ENCODE measurements at regions not wholly inside any gene's neighbourhood (a gene's known extent, or its start where the extent isn't known, plus 50 kb on each side); places are given as distances from the start of the nearest gene placed in this dataset.
"Not testable (repeated sequence)": the region's sequence is repeated elsewhere in the genome, so short reads cannot be mapped to it uniquely, and the experiment has no call there.

DNA sequence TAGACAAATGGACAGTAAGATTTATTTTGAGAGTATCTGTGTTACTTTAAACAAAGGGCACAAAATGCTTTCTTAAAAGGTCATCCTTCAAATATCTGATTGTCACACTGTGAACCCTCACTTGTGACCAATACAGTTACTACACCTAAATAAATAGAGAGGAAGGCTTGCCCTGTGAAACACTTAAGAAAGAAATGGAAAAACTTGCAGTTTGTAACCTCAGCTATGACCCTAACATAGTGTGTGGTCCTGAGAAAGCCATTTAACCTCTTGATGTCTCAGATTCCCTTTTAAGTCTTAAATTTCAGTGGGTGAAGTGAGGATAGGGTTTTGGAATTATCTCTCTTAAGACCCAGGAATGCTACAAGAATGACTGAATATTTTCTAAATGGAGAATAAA lies 126.7 kb upstream of the SLC27A6 start:
- no peak for DNase-seq (ENCODE audit: low read depth)
- TF ChIP-seq, protein P1, sequence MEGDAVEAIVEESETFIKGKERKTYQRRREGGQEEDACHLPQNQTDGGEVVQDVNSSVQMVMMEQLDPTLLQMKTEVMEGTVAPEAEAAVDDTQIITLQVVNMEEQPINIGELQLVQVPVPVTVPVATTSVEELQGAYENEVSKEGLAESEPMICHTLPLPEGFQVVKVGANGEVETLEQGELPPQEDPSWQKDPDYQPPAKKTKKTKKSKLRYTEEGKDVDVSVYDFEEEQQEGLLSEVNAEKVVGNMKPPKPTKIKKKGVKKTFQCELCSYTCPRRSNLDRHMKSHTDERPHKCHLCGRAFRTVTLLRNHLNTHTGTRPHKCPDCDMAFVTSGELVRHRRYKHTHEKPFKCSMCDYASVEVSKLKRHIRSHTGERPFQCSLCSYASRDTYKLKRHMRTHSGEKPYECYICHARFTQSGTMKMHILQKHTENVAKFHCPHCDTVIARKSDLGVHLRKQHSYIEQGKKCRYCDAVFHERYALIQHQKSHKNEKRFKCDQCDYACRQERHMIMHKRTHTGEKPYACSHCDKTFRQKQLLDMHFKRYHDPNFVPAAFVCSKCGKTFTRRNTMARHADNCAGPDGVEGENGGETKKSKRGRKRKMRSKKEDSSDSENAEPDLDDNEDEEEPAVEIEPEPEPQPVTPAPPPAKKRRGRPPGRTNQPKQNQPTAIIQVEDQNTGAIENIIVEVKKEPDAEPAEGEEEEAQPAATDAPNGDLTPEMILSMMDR (conservative IDR thresholded peaks at IDR 0.05; ENCODE audit: low read depth, low read length): no peak
- H3K4me3 ChIP-seq (ENCODE audit: low read length): no peak overlapping the region

DNA sequence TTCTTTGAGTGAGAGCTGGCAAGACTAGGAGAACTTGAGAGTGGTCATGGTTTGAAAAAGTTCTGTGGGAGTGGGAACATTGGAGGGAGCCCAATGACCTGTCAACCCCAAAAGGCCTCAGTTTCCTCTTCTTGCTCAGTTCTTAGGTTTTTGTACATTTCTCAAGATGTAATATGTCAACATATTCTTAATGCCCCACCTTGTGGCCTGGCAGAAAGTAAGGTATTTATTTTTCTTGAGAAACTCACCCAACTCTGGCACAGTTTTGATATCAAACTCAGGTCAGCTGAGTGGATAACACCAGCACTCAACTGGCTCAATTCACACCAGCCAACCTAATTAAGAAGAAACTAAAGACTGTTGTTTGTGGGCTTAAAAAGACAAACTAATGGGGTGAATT lies 123.0 kb upstream of the SLC27A6 start:
- no peak overlapping the region for H3K4me3 ChIP-seq (ENCODE audit: low read length)
- DNase-seq (ENCODE audit: low read depth): peak; percentile 39
- TF ChIP-seq, protein P1 (conservative IDR thresholded peaks at IDR 0.05; ENCODE audit: low read depth, low read length): peak; percentile 34

DNA sequence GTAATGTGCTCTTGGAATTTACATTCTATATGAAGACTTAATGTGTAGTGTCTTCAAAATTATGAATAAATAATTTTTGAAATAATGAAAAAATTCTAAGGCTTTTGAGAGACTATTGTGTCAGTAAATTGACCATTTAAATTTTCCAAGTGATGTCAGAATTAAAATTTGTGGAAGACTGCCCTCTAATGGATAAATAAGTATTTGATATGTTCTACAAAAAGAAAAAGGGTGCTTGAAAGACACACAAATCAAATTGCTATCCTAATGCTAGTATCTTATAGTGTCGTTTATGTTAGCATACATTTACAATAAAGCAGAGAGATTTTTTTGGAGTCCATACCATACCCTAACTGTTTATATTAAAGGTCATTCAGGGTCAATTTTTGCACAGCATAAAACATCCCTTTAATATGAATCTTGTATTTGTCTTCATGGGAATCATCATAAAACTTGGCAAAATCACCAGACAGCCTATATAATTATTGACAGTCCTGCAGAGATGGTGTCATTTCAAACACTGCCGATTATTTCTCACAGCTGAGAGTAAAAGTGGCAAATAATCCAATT lies 120.8 kb upstream of the SLC27A6 start:
- TF ChIP-seq, protein P1 (conservative IDR thresholded peaks at IDR 0.05; ENCODE audit: low read depth, low read length): peak; percentile 28

DNA sequence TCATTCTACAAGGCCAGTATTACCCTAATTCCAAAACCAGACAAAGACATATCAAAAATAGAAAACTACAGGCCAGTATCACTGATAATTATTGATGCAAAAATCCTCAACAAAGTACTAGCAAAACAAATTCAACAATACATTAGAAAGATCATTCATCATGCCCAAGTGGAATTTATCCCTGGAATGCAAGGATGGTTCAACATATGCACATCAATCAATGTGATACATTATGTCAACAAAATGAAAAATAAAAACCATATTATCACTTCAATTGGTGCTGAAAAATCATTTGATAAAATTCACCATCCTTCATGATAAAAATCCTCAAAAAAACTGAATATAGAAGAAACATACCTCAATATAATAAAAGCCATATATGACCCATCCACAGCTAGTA lies 115.2 kb upstream of the SLC27A6 start:
- no peak for DNase-seq (ENCODE audit: low read depth)
- TF ChIP-seq, protein P1 (conservative IDR thresholded peaks at IDR 0.05; ENCODE audit: low read depth, low read length): no peak
- no peak overlapping the region for H3K4me3 ChIP-seq (ENCODE audit: low read length)

More for the DNA sequence above, 120.8 kb upstream of the SLC27A6 start:
- no peak for DNase-seq (ENCODE audit: low read depth)
- no peak overlapping the region for H3K4me3 ChIP-seq (ENCODE audit: low read length)

DNA sequence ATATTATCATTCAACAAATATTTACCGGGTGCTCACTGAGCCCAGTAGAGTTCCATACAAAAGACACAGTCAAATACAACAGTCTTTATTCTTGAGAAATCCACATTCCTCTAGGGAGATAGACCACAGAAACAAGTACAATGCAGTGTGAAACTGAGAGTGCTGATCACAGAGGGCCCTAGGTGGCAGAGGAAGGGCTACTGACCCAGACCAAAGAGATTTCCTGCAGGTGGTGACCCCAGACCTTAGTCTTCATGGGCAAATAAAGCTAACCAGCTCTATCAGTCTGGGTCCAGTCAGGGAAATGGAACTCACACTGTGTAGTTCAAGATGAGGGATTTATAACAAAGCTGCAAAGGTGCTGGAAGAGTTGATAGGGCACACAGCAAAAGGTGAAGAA lies 110.4 kb upstream of the SLC27A6 start:
- no peak overlapping the region for H3K4me3 ChIP-seq (ENCODE audit: low read length)
- no peak for DNase-seq (ENCODE audit: low read depth)
- TF ChIP-seq, protein P1 (conservative IDR thresholded peaks at IDR 0.05; ENCODE audit: low read depth, low read length): no peak

DNA sequence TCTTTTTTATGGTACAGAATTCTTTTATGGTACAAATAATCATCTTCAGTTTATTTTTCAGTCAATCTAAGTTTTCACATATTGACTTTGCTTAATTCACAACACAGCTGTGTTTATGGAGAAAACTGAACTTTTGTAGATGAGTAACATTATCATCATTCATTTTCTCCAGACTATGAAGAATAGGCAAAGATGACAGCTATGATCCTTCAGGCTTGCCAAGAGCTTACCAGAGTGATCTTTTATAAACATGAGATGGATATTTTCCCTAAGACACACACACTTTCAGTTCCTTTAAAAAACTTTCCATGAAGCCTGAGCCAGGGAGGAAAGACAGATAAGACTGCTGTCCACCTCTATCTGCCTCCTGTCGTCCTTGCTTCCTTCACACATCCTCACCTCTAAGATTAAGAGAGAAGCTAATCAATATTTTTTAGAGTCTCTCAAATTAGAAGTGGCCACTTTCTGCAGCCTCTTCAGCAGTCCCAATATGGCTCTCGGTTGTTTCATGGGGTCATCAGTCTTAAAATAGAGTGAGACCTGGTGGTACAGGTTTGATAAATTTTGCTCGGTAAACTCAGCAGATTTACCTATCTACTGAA lies 108.1 kb upstream of the SLC27A6 start:
- no peak for DNase-seq (ENCODE audit: low read depth)
- TF ChIP-seq, protein P1 (conservative IDR thresholded peaks at IDR 0.05; ENCODE audit: low read depth, low read length): no peak
- no peak overlapping the region for H3K4me3 ChIP-seq (ENCODE audit: low read length)

DNA sequence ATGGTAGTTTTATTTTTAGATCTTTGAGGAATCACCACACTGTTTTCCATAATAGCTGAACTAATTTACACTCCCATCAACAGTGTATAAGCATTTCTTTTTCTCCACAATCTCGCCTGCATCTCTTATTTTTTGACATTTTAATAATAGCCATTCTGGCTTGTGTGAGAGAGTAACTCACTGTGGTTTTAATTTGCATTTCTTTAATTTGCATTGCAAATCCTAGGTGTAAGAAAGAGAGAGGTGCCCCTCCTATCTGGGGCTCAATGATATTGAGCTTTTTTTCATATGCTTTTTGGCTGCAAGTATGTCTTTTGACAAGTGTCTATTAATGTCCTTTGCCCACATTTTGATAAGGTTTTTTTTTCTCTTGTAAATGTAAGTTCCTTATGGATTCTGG lies 106.3 kb upstream of the SLC27A6 start:
- H3K4me3 ChIP-seq (ENCODE audit: low read length): no peak overlapping the region
- TF ChIP-seq, protein P1 (conservative IDR thresholded peaks at IDR 0.05; ENCODE audit: low read depth, low read length): no peak
- no peak for DNase-seq (ENCODE audit: low read depth)

DNA sequence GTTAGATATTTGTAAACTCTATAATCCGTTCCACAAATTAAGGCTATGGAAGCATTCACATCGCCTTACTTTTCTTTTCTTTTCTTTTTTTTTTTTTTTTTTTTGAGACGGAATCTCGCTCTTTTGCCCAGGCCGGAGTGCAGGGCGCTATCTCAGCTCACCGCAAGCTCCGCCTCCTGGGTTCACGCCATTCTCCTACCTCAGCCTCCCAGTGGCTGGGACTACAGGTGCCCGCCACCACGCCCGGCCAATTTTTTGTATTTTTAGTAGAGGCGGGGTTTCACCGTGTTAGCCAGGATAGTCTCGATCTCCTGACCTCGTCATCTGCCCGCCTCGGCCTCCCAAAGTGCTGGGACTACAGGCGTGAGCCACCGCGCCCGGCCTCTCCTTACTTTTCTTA lies 104.1 kb upstream of the SLC27A6 start:
- H3K4me3 ChIP-seq (ENCODE audit: low read length); DNase-seq (ENCODE audit: low read depth): not testable (repeated sequence)

All from retinal pigment epithelial cell (primary cell).